GM12864 (cell line): ENCODE measurements at regions not wholly inside any gene's neighbourhood (a gene's known extent, or its start where the extent isn't known, plus 50 kb on each side); places are given as distances from the start of the nearest gene placed in this dataset.

ENCODE experiments used
- DNase-seq: peaks from one replicate; pipeline ENCODE4 v3.0.0-alpha.2; 2011; ENCODE audit warnings: low read depth
- H3K4me3 ChIP-seq: 2 replicates; pipeline ENCODE4 v1.5.1; 2011; ENCODE audit warnings: mild to moderate bottlenecking, low read depth, low read length, control low read depth
- TF ChIP-seq, protein P1 (sequence below): IDR thresholded peaks from 2 replicates; pipeline ENCODE4 v1.5.1; 2011; ENCODE audit warnings: low read depth, mild to moderate bottlenecking, moderate library complexity, low read length, control low read depth, inconsistent platforms; ENCODE audit errors: missing control alignments

DNA sequence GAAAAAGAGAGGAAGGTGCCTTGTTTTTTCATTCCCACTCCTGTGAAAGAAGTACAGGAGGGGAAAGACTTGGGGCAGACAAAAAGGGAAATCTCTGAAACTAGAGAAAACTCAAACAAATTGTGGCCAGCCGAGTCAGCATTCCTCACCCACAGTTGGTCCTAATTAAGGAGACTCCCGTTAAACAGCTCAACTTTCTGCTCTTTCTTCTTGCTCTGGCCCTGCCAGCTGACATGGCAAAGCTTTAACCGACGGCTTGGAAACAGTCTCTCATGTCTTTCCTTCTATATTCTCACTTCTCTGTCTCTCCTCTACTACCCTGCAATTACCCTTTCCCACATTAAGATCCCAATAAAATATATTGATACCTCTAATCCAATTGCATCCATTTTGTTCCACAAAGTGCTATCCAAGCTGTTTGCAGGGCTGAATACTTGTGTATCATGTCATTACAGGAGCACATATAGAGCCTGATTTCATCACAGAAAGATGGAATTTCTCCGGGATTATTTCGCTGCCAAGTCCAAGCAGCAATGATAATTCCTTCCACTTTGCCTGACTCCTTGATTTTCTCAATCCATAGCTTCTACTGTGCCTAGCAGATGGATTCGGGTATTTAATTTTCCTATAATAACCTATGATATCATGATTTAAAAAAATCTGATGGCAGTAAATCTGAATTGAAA, 65.4 kb upstream of the IPO9 start:
- no peak overlapping the region for H3K4me3 ChIP-seq
- DNase-seq = no peak
- TF ChIP-seq, protein P1, sequence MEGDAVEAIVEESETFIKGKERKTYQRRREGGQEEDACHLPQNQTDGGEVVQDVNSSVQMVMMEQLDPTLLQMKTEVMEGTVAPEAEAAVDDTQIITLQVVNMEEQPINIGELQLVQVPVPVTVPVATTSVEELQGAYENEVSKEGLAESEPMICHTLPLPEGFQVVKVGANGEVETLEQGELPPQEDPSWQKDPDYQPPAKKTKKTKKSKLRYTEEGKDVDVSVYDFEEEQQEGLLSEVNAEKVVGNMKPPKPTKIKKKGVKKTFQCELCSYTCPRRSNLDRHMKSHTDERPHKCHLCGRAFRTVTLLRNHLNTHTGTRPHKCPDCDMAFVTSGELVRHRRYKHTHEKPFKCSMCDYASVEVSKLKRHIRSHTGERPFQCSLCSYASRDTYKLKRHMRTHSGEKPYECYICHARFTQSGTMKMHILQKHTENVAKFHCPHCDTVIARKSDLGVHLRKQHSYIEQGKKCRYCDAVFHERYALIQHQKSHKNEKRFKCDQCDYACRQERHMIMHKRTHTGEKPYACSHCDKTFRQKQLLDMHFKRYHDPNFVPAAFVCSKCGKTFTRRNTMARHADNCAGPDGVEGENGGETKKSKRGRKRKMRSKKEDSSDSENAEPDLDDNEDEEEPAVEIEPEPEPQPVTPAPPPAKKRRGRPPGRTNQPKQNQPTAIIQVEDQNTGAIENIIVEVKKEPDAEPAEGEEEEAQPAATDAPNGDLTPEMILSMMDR = no peak

DNA sequence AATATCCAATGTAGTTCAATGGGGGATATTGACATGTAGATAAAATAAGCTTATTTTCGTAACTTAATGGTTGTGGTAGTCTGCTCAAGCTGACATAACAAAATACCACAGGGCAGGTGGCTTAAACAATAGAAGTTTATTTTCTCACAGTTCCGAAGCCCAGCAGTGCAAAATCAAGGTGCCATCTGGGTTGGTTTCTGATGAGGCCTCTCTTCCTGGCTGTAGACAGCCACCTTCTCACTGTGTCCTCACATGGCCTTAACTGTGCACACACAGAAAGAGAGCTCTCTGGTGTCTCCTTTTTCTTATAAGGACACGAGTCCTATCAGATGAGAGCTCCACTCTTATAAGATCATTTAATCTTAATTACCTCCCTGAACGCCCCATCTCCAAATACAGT, 64.8 kb upstream of the IPO9 start:
- TF ChIP-seq, protein P1 = no peak
- no peak overlapping the region for H3K4me3 ChIP-seq
- no peak for DNase-seq

DNA sequence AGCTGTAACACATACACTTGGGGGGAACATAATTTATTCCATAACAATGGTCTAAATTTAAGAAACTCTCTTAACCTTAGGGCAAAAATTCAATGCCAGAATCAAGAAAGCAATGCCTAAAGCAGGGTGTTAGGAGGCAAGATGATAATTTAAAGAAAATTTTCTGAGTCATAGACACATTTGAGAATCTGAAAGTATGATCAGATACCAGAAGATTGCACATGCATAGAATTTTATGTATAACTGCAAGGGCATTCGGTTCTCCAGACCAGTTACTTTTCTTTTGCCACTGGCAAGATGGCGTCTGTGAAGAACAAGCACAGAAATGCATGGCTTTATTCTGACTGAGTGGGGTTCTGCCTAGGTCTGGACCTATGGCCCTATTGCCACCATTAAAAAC, 64.4 kb upstream of the IPO9 start:
- DNase-seq = no peak
- no peak overlapping the region for H3K4me3 ChIP-seq
- TF ChIP-seq, protein P1 = no peak

DNA sequence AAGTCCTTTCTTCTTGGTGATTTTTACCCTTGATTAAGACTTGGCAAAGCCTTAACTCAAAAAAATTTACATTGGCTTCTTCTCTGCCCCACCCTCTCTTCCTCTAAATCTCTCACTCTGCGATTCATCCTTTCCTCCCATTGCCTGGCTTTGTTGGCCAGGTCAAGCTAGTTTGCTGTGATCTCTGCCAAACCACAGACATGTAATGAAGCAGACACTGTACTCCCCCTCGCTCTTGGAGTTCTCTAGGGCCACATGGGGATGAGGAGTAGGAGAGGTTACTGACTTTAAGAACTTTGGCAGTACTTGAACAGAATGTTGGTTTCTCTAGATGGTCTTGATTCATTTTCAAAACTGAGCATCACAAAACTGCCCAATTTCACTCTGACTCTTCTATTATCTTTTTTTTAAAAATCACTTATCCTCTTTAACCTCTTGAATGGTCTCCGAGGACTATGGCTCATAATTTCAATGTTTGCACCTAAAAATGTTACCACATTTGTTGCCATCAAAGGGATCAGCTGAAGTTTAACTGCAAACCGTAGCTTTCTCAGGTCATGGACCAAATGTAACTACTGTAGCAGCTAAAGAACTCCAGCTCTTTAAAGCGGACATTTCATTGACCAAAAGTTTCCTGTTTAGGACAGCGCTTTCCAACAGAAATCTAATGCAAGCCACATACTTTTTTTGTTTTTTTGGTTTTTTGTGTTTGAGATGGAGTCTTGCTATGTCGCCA, 62.7 kb upstream of the IPO9 start:
- H3K4me3 ChIP-seq = no peak overlapping the region
- DNase-seq = no peak
- TF ChIP-seq, protein P1 = no peak

DNA sequence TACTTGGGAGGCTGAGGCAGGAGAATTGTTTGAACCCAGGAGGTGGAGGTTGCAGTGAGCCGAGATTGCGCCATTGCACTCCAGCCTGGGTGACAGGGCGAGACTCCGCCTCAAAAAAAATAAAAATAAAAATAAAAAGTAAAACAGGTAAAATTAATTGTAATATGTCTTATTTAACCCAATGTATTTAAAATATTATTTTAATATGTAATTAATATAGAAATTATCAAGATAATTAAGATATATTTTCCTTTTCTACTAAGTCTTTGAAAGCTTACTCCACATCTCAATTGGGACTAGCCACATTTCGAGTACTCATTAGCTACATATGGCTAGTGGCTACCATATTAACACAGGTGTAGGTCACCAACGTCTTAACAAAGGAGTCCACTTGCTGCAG, 61.6 kb upstream of the IPO9 start:
- H3K4me3 ChIP-seq = no peak overlapping the region
- TF ChIP-seq, protein P1 = no peak
- DNase-seq = no peak

DNA sequence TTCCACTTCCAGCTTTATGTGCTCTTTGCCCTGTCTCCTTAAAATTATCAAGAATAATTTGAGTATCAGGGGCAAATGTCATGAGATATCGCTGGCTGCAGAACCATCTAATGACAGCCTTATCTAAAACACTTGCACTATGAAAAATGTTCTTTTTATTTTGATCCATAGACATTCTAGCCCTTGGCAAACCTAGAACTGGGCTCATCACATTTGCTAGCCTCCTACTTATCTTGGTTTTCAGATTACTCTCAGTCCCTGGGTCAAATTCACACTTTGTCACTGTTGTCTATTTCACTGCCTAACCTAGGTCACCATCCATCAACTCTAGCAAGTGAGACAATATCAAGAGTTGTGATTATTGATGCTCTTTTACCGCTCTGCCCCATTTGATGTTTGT, 59.9 kb upstream of the IPO9 start:
- DNase-seq = no peak
- TF ChIP-seq, protein P1 = no peak
- H3K4me3 ChIP-seq = no peak overlapping the region
